Activated T-cell treated with anti-CD3 and anti-CD28 coated beads, Interleukin-2, amount 50 U/mL, for 24 hours (primary cell): ENCODE measurements at regions not wholly inside any gene's neighbourhood (a gene's known extent, or its start where the extent isn't known, plus 50 kb on each side); places are given as distances from the start of the nearest gene placed in this dataset.

Experiments used
- DNase-seq: peaks from one replicate; pipeline ENCODE4 v3.0.0-alpha.2; 2020
- H3K27ac Mint-ChIP-seq: 2 replicates; pipeline ENCODE4 v1.8.0; 2020; ENCODE audit warnings: mild to moderate bottlenecking, mixed read lengths
- H3K27me3 Mint-ChIP-seq: 2 replicates; pipeline ENCODE4 v1.8.0; 2020; ENCODE audit warnings: mixed read lengths
- H3K36me3 Mint-ChIP-seq: 2 replicates; pipeline ENCODE4 v1.8.0; 2020; ENCODE audit warnings: low read depth, mixed read lengths
- H3K4me1 Mint-ChIP-seq: 2 replicates; pipeline ENCODE4 v1.8.0; 2020; ENCODE audit warnings: low read depth, mixed read lengths
- H3K4me3 Mint-ChIP-seq: 2 replicates; pipeline ENCODE4 v1.8.0; 2020; ENCODE audit warnings: mild to moderate bottlenecking, moderate library complexity, mixed read lengths
- H3K9me3 Mint-ChIP-seq: 2 replicates; pipeline ENCODE4 v1.8.0; 2020; ENCODE audit warnings: mixed read lengths

GRCh38 chr10:105982735-105983134 is 1181.8 kb downstream of the SORCS1 start:
- Mint-ChIP-seq H3K4me3 (no peak overlapping the region), H3K4me1 (no peaks in the 10 kb centered on the region), H3K9me3 (peaks cover 3% of the 10 kb centered on the region), H3K27me3 (no peaks in the 10 kb centered on the region), H3K27ac (no peak overlapping the region), H3K36me3 (no peaks in the 10 kb centered on the region)
- no peak for DNase-seq

GRCh38 chr10:105981679-105982078 is 1182.8 kb downstream of the SORCS1 start:
- H3K9me3 Mint-ChIP-seq: peaks cover 3% of the 10 kb centered on the region
- H3K4me3 Mint-ChIP-seq: no peak overlapping the region
- H3K27ac Mint-ChIP-seq: no peak overlapping the region
- no peaks in the 10 kb centered on the region for H3K36me3 Mint-ChIP-seq
- no peaks in the 10 kb centered on the region for H3K27me3 Mint-ChIP-seq
- no peaks in the 10 kb centered on the region for H3K4me1 Mint-ChIP-seq
- DNase-seq: no peak

DNA sequence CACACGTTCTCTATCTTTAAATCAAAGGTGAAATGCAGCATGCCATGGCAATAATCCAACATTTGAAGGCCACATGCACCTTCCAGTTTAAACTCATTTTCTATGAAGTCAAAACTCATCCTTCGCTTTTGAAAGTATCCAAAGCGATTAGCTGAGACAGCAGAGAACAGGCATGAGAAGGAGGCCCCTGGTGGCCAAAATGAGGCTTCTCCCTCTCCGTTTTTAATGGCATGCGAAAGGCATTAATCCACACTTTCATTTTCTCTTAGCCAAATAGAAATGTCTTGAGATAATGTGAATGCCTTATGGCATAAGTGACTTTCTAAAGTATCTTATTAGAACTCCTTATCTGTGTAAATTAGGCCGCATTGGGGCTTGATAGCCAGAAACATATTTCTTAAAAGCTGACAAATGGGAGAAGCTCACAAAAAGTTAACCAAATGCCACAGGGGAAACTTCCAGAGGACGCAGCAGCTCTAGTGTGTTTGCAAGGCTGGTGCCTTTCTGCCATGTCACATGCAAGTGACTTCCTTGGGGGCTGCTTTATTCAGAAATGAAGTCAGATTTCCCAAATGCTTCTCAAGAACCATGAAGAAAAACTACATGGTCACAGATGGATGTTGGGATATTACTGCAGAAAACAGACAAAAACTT is 1189.6 kb downstream of the SORCS1 start:
- DNase-seq: no peak
- Mint-ChIP-seq H3K36me3 (no peaks in the 10 kb centered on the region), H3K27ac (no peak overlapping the region), H3K4me1 (peaks cover 1% of the 10 kb centered on the region), H3K9me3 (peaks cover 4% of the 10 kb centered on the region), H3K4me3 (no peak overlapping the region), H3K27me3 (no peaks in the 10 kb centered on the region)

GRCh38 chr10:105973902-105974301 is 1190.6 kb downstream of the SORCS1 start:
- peaks cover 1% of the 10 kb centered on the region for H3K4me1 Mint-ChIP-seq
- no peaks in the 10 kb centered on the region for H3K36me3 Mint-ChIP-seq
- peaks cover 4% of the 10 kb centered on the region for H3K9me3 Mint-ChIP-seq
- H3K27ac Mint-ChIP-seq: no peak overlapping the region
- H3K4me3 Mint-ChIP-seq: no peak overlapping the region
- no peak for DNase-seq
- no peaks in the 10 kb centered on the region for H3K27me3 Mint-ChIP-seq

GRCh38 chr10:105973360-105973759 is 1191.1 kb downstream of the SORCS1 start:
- Mint-ChIP-seq H3K4me1 (peaks cover 1% of the 10 kb centered on the region), H3K36me3 (no peaks in the 10 kb centered on the region), H3K27ac (no peak overlapping the region), H3K4me3 (no peak overlapping the region), H3K27me3 (no peaks in the 10 kb centered on the region), H3K9me3 (peaks cover 4% of the 10 kb centered on the region)
- no peak for DNase-seq

DNA sequence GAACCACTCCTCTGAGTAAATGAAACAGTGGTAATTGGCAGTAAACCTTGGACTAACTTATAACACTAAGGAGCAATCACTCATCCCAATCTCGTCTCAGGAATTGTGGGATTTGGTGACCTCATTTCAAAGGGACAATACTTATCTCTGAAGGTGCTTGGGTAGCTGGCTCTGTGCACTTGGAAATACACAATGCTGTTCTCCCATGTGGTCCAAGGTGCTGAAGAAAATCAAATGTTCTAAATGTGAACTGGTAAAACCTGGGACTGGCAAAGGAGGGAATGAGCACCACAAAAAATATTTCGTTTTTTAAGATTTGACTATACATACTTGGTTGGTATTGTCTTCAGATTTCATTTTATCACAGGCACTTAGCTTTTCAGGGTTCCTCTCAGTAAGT is 1193.0 kb downstream of the SORCS1 start:
- Mint-ChIP-seq H3K9me3 (peaks cover 4% of the 10 kb centered on the region), H3K36me3 (no peaks in the 10 kb centered on the region), H3K4me1 (peaks cover 1% of the 10 kb centered on the region), H3K4me3 (no peak overlapping the region), H3K27me3 (no peaks in the 10 kb centered on the region), H3K27ac (no peak overlapping the region)
- no peak for DNase-seq

DNA sequence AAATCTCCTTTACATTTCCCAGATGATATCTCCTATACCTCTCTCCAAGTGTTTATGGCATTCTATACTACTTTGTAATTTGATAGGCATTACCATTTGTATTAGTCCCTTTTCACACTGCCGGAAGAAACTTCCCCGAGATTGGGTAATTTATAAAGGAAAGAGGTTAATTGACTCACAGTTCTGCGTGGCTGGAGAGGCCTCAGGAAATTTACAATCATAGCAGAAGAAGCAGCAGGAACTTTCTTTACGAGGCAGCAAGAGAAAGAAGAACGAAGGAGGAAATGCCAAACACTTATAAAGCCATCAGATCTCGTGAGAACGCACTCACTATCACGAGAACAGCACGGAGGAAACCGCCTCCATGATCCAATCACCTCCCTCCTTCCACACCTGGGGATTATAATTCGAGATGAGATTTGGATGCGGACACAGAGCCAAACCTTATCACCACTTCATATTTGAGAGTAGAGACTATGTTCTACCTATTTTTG is 1194.6 kb downstream of the SORCS1 start:
- Mint-ChIP-seq H3K4me1 (no peaks in the 10 kb centered on the region), H3K36me3 (no peaks in the 10 kb centered on the region), H3K4me3 (no peak overlapping the region), H3K27ac (no peak overlapping the region), H3K27me3 (no peaks in the 10 kb centered on the region), H3K9me3 (peaks cover 4% of the 10 kb centered on the region)
- no peak for DNase-seq

DNA sequence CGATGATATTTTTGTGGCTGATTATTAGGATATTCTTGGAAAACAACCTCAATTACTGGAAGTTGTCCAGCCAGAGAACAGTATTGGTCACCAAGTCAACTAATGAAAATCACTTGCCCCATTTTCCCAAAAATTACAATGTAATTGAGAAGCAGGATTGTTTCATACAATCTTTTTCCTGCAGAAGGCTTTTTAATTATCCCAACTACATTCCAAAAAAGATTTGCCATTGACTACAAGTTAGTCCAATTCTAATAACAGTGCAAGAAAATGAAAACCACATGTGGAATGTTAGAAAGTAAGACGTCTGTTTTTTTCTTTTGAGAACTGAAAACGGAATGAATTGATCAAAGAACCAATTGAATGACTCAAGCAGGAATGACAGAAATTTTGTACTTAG is 1195.8 kb downstream of the SORCS1 start:
- Mint-ChIP-seq H3K27me3 (no peaks in the 10 kb centered on the region), H3K4me3 (no peak overlapping the region), H3K9me3 (peaks cover 4% of the 10 kb centered on the region), H3K36me3 (no peaks in the 10 kb centered on the region), H3K27ac (no peak overlapping the region), H3K4me1 (no peaks in the 10 kb centered on the region)
- DNase-seq: no peak

- no peak overlapping the region for H3K4me3 Mint-ChIP-seq
- no peak overlapping the region for H3K27ac Mint-ChIP-seq
- no peaks in the 10 kb centered on the region for H3K4me1 Mint-ChIP-seq
- H3K36me3 Mint-ChIP-seq: no peaks in the 10 kb centered on the region
- no peak for DNase-seq
- peaks cover 4% of the 10 kb centered on the region for H3K9me3 Mint-ChIP-seq
- no peaks in the 10 kb centered on the region for H3K27me3 Mint-ChIP-seq
Measured at GRCh38 chr10:105967256-105967655, 1197.2 kb downstream of the SORCS1 start.

DNA sequence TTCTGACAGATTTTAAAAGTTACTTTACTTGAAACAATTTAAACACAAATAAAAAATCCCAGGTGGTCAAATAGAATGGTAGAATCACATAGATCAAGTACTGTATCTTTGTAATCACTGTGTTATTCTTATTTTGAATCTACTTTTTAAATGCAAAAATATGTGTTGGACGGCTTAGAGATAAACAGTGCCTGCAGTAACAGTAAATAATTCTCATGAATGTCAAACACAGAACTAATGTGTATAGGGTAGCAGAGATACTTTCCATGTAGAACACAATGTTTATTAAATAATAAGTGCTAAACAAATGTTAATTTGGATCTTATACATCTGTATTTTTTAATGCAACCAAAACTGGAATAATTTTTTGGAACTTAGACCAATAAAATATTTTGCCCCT is 1199.4 kb downstream of the SORCS1 start:
- Mint-ChIP-seq H3K9me3 (peaks cover under 1% of the 10 kb centered on the region), H3K27me3 (no peaks in the 10 kb centered on the region), H3K4me3 (no peak overlapping the region), H3K4me1 (no peaks in the 10 kb centered on the region), H3K36me3 (no peaks in the 10 kb centered on the region), H3K27ac (no peak overlapping the region)
- DNase-seq: no peak

DNA sequence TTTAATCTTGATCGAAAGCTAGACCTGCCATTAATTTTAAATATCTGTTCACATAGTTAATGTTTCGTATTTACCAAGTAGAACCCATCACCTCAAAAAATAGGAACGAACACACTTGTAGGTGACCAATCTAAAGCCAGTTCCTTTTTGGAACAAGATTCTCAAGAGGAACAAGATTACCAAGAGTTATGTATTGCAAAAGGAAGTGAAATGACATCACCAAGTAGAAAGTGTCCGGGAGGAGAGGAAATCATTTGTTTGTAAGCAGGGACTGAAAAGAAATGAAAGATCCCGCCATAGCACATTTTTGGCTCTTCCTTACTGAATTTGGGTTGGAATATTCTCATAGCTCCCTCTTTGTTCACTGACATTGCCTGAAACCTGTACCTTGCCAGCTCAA is 1200.5 kb downstream of the SORCS1 start:
- Mint-ChIP-seq H3K9me3 (no peaks in the 10 kb centered on the region), H3K4me1 (no peaks in the 10 kb centered on the region), H3K4me3 (no peak overlapping the region), H3K27ac (no peak overlapping the region), H3K27me3 (no peaks in the 10 kb centered on the region), H3K36me3 (no peaks in the 10 kb centered on the region)
- DNase-seq: no peak

GRCh38 chr10:105963334-105963884 is 1201.1 kb downstream of the SORCS1 start:
- Mint-ChIP-seq H3K27ac (no peak overlapping the region), H3K4me1 (no peaks in the 10 kb centered on the region), H3K36me3 (no peaks in the 10 kb centered on the region), H3K4me3 (no peak overlapping the region), H3K9me3 (no peaks in the 10 kb centered on the region), H3K27me3 (no peaks in the 10 kb centered on the region)
- DNase-seq: no peak

DNA sequence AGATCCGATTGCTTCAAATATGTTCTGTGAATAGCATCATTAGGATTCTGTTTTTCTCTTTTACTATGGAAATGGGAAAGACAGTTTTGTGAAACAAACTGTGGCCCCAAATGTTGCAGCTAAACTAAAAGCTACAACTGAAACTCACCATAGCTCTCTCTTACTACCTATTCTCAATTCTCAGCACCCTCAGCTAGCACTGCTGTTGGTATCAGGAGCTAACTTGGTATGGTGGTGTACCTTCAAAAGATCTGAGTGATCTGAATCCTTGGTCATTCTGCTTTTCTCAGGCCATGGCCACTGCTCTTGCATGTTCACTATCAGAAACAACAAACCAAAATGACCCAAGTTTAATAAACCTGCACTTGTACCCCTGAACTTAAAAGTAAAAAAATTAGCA is 1208.0 kb downstream of the SORCS1 start:
- Mint-ChIP-seq H3K27me3 (no peaks in the 10 kb centered on the region), H3K4me1 (no peaks in the 10 kb centered on the region), H3K4me3 (no peak overlapping the region), H3K36me3 (no peaks in the 10 kb centered on the region), H3K27ac (no peak overlapping the region), H3K9me3 (peaks cover 2% of the 10 kb centered on the region)
- no peak for DNase-seq

GRCh38 chr10:105953861-105954260 is 1210.6 kb downstream of the SORCS1 start:
- Mint-ChIP-seq H3K27me3 (no peaks in the 10 kb centered on the region), H3K4me3 (no peak overlapping the region), H3K9me3 (peaks cover 2% of the 10 kb centered on the region), H3K4me1 (no peaks in the 10 kb centered on the region), H3K36me3 (no peaks in the 10 kb centered on the region), H3K27ac (no peak overlapping the region)
- no peak for DNase-seq

DNA sequence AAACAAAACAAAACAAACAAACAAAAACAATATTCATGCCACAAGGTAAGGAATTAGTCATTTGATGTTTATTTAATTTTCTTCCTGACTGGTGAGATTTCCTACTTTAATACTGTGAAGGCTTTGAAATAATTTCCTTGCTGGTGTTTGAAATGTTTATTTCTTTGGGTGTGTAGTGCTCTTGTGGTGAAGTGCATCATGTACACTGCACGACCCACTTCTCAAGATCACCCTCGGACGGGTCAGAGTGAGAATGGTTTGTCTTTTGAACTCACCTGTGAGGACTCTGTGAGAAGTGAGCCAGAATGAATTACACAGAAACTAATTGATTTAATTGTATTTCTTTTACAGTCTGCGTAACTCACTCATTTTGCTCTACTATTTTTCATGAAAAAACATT is 1211.5 kb downstream of the SORCS1 start:
- DNase-seq: no peak
- no peaks in the 10 kb centered on the region for H3K27me3 Mint-ChIP-seq
- no peaks in the 10 kb centered on the region for H3K36me3 Mint-ChIP-seq
- no peak overlapping the region for H3K27ac Mint-ChIP-seq
- H3K4me1 Mint-ChIP-seq: no peaks in the 10 kb centered on the region
- no peak overlapping the region for H3K4me3 Mint-ChIP-seq
- peaks cover 2% of the 10 kb centered on the region for H3K9me3 Mint-ChIP-seq

- no peaks in the 10 kb centered on the region for H3K4me1 Mint-ChIP-seq
- DNase-seq: no peak
Measured at GRCh38 chr10:105952153-105952552, 1212.4 kb downstream of the SORCS1 start.

More at GRCh38 chr10:105952153-105952552, 1212.4 kb downstream of the SORCS1 start:
- H3K27me3 Mint-ChIP-seq: no peaks in the 10 kb centered on the region
- no peaks in the 10 kb centered on the region for H3K9me3 Mint-ChIP-seq
- H3K27ac Mint-ChIP-seq: no peak overlapping the region
- H3K36me3 Mint-ChIP-seq: no peaks in the 10 kb centered on the region
- H3K4me3 Mint-ChIP-seq: no peak overlapping the region
